Esophagus muscularis mucosa (tissue), 4 donors: ENCODE measurements at regions not wholly inside any gene's neighbourhood (a gene's known extent, or its start where the extent isn't known, plus 50 kb on each side); places are given as distances from the start of the nearest gene placed in this dataset.

Experiments used
- EP300 ChIP-seq: sonication (generic); formaldehyde crosslinking; IDR thresholded peaks from one replicate; pipeline ENCODE4 v1.6.1; 2017; ENCODE audit warnings: antibody characterized with exemption
- POLR2A ChIP-seq: fragments of 450-650 bp; IDR thresholded peaks from one replicate; pipeline ENCODE4 v1.6.1; 2017; ENCODE audit warnings: antibody characterized with exemption, moderate library complexity, mild to moderate bottlenecking, low read depth
- POLR2AphosphoS5 ChIP-seq, 2 donors: sonication (generic); formaldehyde crosslinking; IDR thresholded peaks; one replicate each; pipeline ENCODE4 v1.6.1; 2017; ENCODE audit warnings: antibody characterized with exemption in 2 of 2
- TF ChIP-seq, protein P1 (sequence below), 3 experiments: fragments of 200-600 bp in 2 of 3; fragments of 450-650 bp in 1 of 3; sonication (generic) in 2 of 3; IDR thresholded peaks; one replicate each; pipeline ENCODE4 v1.5.1; 2017 to 2019; ENCODE audit warnings: antibody characterized with exemption in 3 of 3, mild to moderate bottlenecking in 2 of 3, moderate library complexity in 1 of 3

DNA sequence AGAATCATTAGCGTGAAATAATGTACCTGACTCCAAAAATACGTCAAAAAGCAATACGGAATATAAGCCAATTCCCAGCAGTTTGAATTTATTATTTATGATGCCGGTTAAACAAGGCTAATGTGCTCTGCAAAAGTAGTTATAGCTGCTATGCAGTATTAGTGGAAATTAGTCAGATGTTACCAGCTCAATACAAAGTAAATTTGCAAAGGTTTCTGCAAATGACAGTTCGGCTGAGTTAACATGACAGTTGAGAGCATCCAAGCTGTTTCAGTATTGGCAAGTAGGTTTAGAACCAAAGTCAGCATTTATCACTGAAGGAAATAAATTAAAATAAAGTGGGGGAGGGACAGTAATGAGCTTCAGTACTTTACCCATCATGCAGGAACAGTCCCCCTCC is 1665.8 kb upstream of the FLRT2 start:
- TF ChIP-seq, protein P1, sequence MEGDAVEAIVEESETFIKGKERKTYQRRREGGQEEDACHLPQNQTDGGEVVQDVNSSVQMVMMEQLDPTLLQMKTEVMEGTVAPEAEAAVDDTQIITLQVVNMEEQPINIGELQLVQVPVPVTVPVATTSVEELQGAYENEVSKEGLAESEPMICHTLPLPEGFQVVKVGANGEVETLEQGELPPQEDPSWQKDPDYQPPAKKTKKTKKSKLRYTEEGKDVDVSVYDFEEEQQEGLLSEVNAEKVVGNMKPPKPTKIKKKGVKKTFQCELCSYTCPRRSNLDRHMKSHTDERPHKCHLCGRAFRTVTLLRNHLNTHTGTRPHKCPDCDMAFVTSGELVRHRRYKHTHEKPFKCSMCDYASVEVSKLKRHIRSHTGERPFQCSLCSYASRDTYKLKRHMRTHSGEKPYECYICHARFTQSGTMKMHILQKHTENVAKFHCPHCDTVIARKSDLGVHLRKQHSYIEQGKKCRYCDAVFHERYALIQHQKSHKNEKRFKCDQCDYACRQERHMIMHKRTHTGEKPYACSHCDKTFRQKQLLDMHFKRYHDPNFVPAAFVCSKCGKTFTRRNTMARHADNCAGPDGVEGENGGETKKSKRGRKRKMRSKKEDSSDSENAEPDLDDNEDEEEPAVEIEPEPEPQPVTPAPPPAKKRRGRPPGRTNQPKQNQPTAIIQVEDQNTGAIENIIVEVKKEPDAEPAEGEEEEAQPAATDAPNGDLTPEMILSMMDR (IDR thresholded peaks at IDR 0.05): no peak
- TF ChIP-seq POLR2AphosphoS5 (IDR thresholded peaks at IDR 0.05) (no peak), POLR2A (no peak), EP300 (no peak)
